Sigmoid colon (tissue), 4 donors: ENCODE measurements at regions not wholly inside any gene's neighbourhood (a gene's known extent, or its start where the extent isn't known, plus 50 kb on each side); places are given as distances from the start of the nearest gene placed in this dataset.

Experiments
- CTCF ChIP-seq, 4 experiments: fragments of 450-650 bp in 3 of 4; fragments of 200-600 bp in 1 of 4; IDR thresholded peaks; one replicate each; pipeline ENCODE4 v1.5.1; 2016 to 2019; ENCODE audit warnings: antibody characterized with exemption in 4 of 4, mild to moderate bottlenecking in 3 of 4, moderate library complexity in 2 of 4
- EP300 ChIP-seq, 4 donors: sonication (generic); formaldehyde crosslinking; IDR thresholded peaks; one replicate each; pipeline ENCODE4 v1.6.1; 2017; ENCODE audit warnings: antibody characterized with exemption in 4 of 4
- POLR2A ChIP-seq, 2 donors: fragments of 450-650 bp; IDR thresholded peaks; one replicate each; pipeline ENCODE4 v1.6.1; 2016; ENCODE audit warnings: antibody characterized with exemption in 2 of 2, mild to moderate bottlenecking in 2 of 2, moderate library complexity in 2 of 2
- POLR2AphosphoS5 ChIP-seq, 4 donors: sonication (generic); formaldehyde crosslinking; IDR thresholded peaks; one replicate each; pipeline ENCODE4 v1.6.1; 2017; ENCODE audit warnings: antibody characterized with exemption in 4 of 4

- TF ChIP-seq POLR2A (IDR thresholded peaks at IDR 0.05) (no peak), CTCF (IDR thresholded peaks at IDR 0.05) (no peak), EP300 (IDR thresholded peaks at IDR 0.05) (no peak), POLR2AphosphoS5 (IDR thresholded peaks at IDR 0.05) (no peak)
These were observed 76.9 kb upstream of the CHST9 start for GRCh38 chr18:27261769-27262549.
